ENCODE measurements at regions not wholly inside any gene's neighbourhood (a gene's known extent, or its start where the extent isn't known, plus 50 kb on each side); places are given as distances from the start of the nearest gene placed in this dataset.
"Not testable (repeated sequence)": the region's sequence is repeated elsewhere in the genome, so short reads cannot be mapped to it uniquely, and the experiment has no call there.

DNA sequence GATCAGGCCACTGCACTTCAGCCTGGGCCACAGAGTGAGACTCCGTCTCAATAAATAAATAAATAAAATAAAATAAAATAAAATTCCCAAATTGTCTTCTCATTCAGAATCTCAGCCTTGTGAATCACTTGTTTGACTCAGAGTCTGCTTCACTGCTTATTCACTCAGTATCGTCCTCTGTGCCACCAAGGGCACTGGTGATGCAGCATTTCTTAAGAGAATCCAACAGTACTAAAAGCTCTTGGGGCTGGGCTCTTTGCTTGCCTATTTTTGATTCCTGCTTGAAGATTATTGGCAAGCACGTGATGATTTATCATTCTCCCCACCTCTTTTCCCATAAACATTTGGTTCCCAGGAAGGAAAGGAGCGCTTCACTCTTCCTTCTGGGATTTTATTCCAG, 54.8 kb upstream of the HMGB1 start:
- DNase-seq (ENCODE audit: low read depth, low spot score): no peak
- no peaks in the 10 kb centered on the region for H3K36me3 Mint-ChIP-seq (ENCODE audit: low read depth)
- no peak overlapping the region for H3K27ac Mint-ChIP-seq (ENCODE audit: unreplicated experiment)
- peaks cover 4% of the 10 kb centered on the region for H3K4me1 Mint-ChIP-seq
- TF ChIP-seq, protein P1, sequence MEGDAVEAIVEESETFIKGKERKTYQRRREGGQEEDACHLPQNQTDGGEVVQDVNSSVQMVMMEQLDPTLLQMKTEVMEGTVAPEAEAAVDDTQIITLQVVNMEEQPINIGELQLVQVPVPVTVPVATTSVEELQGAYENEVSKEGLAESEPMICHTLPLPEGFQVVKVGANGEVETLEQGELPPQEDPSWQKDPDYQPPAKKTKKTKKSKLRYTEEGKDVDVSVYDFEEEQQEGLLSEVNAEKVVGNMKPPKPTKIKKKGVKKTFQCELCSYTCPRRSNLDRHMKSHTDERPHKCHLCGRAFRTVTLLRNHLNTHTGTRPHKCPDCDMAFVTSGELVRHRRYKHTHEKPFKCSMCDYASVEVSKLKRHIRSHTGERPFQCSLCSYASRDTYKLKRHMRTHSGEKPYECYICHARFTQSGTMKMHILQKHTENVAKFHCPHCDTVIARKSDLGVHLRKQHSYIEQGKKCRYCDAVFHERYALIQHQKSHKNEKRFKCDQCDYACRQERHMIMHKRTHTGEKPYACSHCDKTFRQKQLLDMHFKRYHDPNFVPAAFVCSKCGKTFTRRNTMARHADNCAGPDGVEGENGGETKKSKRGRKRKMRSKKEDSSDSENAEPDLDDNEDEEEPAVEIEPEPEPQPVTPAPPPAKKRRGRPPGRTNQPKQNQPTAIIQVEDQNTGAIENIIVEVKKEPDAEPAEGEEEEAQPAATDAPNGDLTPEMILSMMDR (conservative IDR thresholded peaks at IDR 0.05): no peak
- no peaks in the 10 kb centered on the region for H3K27me3 Mint-ChIP-seq (ENCODE audit: low read depth)
- no peaks in the 10 kb centered on the region for H3K9me3 Mint-ChIP-seq
- H3K4me3 Mint-ChIP-seq: no peak overlapping the region

- TF ChIP-seq, protein P1 (conservative IDR thresholded peaks at IDR 0.05): no peak
- no peaks in the 10 kb centered on the region for H3K9me3 Mint-ChIP-seq
- no peaks in the 10 kb centered on the region for H3K27me3 Mint-ChIP-seq (ENCODE audit: low read depth)
- H3K27ac Mint-ChIP-seq (ENCODE audit: unreplicated experiment): no peak overlapping the region
- H3K4me1 Mint-ChIP-seq: peaks cover 9% of the 10 kb centered on the region
- no peaks in the 10 kb centered on the region for H3K36me3 Mint-ChIP-seq (ENCODE audit: low read depth)
- H3K4me3 Mint-ChIP-seq: no peak overlapping the region
- DNase-seq (ENCODE audit: low read depth, low spot score): no peak
Observed at GRCh38 chr13:30523211-30523610, 57.5 kb upstream of the HMGB1 start.

- not testable (repeated sequence) for H3K36me3 Mint-ChIP-seq (ENCODE audit: low read depth); DNase-seq (ENCODE audit: low read depth, low spot score); H3K4me1 Mint-ChIP-seq; H3K4me3 Mint-ChIP-seq; H3K9me3 Mint-ChIP-seq; H3K27ac Mint-ChIP-seq (ENCODE audit: unreplicated experiment); H3K27me3 Mint-ChIP-seq (ENCODE audit: low read depth)
Observed at GRCh38 chr13:30523817-30524216, 58.1 kb upstream of the HMGB1 start.

GRCh38 chr13:30525212-30525611, 59.5 kb upstream of the HMGB1 start:
- H3K27me3 Mint-ChIP-seq (ENCODE audit: low read depth); H3K36me3 Mint-ChIP-seq (ENCODE audit: low read depth); H3K4me1 Mint-ChIP-seq; H3K9me3 Mint-ChIP-seq; H3K4me3 Mint-ChIP-seq; DNase-seq (ENCODE audit: low read depth, low spot score); H3K27ac Mint-ChIP-seq (ENCODE audit: unreplicated experiment): not testable (repeated sequence)

DNA sequence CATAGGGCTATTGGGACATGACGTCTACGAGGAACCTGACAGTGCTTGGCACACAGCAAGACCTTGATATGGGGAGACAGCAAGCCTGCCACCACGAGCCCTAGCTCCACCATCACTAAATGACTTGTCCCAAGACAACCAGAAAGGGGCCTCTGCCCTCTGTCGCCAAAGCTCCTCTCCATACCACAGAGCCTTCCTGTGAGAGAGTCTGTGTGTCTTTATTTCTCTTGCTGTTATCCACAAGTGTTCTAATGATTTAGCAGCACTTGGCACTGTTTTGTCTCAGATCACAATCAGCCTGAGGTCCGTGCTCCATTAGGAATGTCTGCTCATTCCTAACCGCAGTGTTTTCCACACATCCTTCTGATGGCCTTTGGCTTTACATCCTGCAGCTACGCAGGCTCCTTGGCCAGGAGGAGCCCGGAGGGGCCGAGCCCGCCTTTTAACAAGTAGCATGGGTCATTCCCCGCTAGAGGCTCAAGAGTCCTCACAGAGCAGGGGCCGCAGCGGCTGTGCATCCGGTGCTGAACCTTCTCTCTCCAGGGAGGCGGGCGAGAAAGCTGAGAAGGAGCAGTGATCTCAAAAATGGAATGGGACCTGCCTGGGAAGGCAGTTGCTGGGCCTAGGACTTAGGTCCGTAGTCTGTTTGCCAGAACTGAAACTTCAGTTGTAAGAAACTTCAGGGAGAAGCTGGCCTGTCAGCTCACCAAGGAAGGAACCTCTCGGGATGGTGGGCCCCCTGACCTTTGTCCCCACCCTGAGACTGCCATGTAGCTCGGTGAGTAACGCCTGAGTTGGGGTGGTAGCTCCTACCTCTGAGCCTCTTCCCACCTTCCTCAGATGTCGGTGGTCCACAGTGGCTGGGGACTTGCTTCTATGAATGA, 61.1 kb upstream of the HMGB1 start:
- Mint-ChIP-seq H3K27me3 (ENCODE audit: low read depth) (no peaks in the 10 kb centered on the region), H3K4me1 (peaks cover 9% of the 10 kb centered on the region), H3K36me3 (ENCODE audit: low read depth) (no peaks in the 10 kb centered on the region), H3K4me3 (no peak overlapping the region), H3K9me3 (no peaks in the 10 kb centered on the region), H3K27ac (ENCODE audit: unreplicated experiment) (no peak overlapping the region)
- TF ChIP-seq, protein P1 (conservative IDR thresholded peaks at IDR 0.05): no peak
- peak; percentile 8 for DNase-seq (ENCODE audit: low read depth, low spot score)

DNA sequence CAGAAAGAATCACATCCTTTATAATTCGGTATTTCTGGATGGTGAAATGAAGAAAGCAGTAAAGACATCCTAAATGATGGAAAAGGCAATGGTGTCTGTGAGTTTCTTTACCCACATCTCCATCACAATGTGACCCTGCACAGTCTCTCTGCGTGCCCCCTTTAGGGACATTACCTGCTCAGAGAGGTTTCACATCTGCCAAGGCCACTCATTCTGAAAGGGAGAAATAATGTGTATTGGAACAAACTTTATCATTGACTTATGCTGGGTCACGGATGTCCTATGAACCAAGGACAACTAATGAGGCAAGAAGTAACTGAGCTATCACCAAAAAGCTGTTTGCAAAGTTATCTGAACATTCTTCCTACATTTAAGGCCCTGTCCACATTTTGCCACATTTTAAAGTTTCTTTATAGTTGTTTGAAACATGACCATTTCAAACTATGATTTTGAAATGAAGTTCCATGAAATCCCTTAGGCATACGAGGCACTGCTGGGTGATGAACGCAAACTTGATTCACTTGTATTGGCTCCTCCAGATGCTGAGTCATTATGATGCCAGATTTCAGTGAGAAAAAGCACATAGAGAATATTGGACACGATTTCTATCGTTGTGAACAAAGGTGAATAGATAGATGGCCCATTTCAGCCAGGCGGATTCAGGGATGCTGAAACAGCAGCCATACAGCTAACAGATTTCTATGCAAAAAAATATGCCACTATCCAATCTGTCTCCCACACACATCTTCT, 63.5 kb upstream of the HMGB1 start:
- TF ChIP-seq, protein P1 (conservative IDR thresholded peaks at IDR 0.05): no peak

More for the DNA sequence above, 63.5 kb upstream of the HMGB1 start:
- no peaks in the 10 kb centered on the region for H3K27me3 Mint-ChIP-seq (ENCODE audit: low read depth)
- no peak overlapping the region for H3K27ac Mint-ChIP-seq (ENCODE audit: unreplicated experiment)
- no peaks in the 10 kb centered on the region for H3K36me3 Mint-ChIP-seq (ENCODE audit: low read depth)
- no peaks in the 10 kb centered on the region for H3K9me3 Mint-ChIP-seq
- H3K4me1 Mint-ChIP-seq: peaks cover 9% of the 10 kb centered on the region
- no peak for DNase-seq (ENCODE audit: low read depth, low spot score)
- H3K4me3 Mint-ChIP-seq: no peak overlapping the region

Data from neural crest cell (in vitro differentiated cells).